HG03439 (cell line): ENCODE measurements at regions not wholly inside any gene's neighbourhood (a gene's known extent, or its start where the extent isn't known, plus 50 kb on each side); places are given as distances from the start of the nearest gene placed in this dataset.

Experiments
- ATAC-seq: cut with Tn5 transposase; IDR thresholded peaks from one replicate; pipeline ENCODE4 v1.9.1; 2021; ENCODE audit warnings: mild to moderate bottlenecking, moderate library complexity; ENCODE audit not compliant: unreplicated experiment

GRCh38 chr10:58969576-58969975 is 206.9 kb upstream of the PHYHIPL start:
- no peak for ATAC-seq

DNA sequence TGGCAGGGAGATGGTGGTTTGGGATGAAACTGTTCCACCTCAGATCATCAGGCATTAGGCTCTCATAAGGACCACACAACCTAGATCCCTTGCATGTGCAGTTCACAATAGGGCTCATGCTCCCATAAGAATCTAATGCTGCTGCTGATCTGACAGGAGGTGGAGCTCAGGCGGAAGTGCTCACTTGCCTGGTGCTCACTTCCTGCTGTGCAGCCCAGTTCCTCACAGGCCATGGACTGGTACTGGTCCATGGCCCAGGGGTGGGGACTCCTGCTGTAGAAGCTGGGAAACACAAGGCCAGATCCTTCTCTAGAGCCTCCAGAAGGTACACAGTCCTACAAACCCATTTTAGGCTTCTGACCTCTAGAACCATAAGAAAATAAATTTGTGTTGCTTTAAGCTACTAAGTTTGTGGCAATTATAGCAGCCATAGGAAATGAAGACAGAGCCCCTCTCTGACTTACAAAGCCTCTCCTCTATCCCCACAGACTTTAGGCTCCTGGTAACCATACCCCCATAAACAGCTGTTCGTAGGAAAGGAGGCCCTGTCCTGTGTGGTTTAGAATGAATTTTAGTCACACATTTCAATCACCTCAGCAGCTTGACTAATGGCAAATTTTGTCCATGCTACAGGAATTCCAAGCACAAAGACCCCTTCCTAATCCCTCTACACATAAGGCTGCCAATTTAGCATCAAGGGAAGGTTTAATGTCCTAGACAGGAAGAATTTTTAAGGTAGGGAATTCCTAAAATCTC is 206.1 kb upstream of the PHYHIPL start:
- no peak for ATAC-seq

DNA sequence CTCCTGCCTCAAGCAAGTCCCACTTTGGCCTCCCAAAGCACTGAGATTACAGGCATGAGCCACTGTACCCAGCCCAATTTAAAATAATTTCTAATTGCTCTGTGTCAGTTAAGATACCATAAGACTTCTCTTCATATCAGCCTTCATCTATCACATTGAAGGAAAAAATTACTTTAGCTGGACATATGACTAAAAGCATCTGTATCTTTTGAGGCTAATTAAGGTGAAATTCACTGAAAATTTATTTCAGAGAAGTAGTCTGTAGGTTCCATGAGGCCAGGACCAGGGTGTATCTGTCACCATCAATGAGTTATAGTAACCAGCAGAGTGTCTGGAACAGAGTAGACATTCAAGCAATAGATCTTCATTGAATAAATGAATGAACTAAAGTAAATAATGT is 205.2 kb upstream of the PHYHIPL start:
- no peak for ATAC-seq

- no peak for ATAC-seq
Observed at GRCh38 chr10:58971796-58972491, 204.5 kb upstream of the PHYHIPL start.

GRCh38 chr10:58972576-58973234 is 203.7 kb upstream of the PHYHIPL start:
- ATAC-seq: no peak

DNA sequence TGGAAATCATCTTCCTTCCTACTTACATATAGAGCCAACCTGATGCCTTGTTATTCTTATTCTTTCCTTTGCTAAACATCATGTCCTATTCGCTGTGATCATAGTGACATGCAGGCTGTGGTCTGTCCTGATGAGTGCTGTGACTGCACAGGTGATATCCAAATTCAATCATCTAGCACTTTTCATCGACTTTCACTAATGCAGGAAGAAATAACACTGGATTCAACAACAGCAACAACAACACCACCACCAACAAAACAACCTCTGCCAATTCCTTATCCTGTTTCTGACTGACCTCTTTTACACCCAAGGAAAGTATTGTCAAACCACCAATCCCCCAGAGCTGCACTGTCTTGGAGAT is 203.2 kb upstream of the PHYHIPL start:
- ATAC-seq: no peak

DNA sequence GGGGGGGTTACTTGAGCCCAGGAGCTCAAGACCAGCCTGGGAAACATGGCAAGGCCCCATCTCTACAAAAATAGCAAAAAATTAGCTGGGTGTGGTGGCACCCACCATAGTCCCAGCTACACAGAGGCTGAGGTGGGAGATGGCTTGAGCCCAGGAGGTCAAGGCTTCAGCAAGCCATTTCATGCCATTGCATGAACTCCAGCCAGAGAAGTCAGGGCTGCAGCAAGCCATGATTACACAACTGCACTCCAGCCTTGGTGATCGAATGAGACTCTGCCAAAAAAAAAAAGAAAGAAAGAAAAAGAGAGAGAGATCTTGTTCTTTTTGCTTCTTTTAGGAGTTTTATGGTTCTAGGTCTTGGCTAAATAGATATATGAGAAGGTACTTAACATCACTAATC is 200.2 kb upstream of the PHYHIPL start:
- ATAC-seq: no peak

GRCh38 chr10:58979711-58980110 is 196.7 kb upstream of the PHYHIPL start:
- no peak for ATAC-seq

GRCh38 chr10:58980826-58981415 is 195.5 kb upstream of the PHYHIPL start:
- no peak for ATAC-seq

DNA sequence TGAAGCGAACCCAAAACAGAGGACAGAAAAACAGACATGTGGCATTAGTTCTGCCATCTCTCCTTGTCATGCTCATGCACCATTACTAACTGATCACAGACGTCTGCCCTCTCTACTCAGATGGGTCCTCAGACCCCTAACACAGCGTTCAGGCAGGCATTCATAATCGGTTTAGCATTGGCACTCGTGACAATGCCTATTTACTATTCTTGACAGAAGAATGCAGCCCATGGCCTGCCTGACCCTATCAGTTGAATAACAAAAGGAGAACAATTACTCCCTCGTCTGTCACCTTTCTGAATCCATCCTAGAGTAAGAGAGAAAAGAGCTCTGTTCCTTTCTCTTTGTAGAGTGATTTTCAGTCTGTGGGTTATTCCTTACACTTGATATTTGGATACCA is 194.6 kb upstream of the PHYHIPL start:
- no peak for ATAC-seq

DNA sequence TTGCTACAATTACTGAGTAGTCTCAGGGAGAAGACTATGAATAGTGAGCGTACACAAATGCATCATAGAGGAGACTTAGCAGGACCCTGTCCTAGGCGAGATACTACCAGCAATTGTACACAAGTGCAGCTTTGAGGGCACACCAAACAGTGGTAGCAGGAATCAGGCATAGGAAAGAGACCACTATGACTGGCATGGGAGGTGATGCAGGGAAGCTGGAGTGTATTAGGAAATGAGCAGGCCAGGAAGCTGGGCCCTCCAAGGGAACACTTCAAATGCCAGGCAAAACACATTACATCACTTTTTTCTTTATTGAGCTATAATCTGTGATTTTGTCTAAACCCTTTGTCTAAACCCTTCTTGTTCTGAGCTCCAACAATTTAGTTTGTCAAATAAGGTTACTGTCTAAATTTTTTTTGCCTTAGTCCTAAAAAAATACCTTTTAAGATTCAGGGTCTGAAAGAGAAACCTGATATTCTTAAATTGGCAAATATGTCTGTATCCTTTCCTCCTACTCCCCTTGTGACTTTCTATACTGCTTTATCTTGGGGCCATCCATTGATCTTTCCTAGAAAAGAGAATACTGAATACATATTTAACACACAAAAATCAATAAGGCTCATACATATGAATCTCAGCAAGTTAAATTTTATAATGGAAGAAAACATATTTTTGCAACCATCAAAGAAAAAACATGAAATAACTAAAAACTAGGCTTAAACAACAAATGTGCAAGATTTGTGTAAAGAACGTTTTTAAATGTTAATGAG is 193.8 kb upstream of the PHYHIPL start:
- ATAC-seq: no peak

GRCh38 chr10:58985216-58985615 is 191.2 kb upstream of the PHYHIPL start:
- no peak for ATAC-seq

DNA sequence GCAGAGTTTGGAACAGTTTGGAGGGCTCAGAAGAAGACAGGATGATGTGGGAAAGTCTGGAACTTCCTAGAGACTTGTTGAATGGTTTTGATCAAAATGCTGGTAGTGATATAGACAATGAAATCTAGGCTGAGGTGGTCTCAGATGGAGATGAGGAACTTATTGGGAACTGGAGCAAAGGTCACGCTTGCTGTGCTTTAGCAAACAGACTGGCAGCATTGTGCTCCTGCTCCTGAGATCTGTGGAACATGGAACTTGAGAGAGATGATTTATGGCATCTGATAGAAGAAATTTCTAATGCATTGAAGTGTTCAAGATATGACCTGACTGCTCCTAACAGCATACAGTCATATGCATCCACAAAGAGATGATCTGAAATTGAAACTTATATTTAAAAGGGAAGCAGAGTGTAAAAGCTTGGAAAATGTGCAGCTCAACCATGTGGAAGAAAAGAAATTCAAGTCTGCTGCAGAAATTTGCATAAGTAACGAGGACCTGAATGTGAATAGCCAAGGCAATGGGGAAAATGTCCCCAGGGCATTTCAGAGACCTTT is 186.9 kb upstream of the PHYHIPL start:
- no peak for ATAC-seq

GRCh38 chr10:58990693-58991092 is 185.8 kb upstream of the PHYHIPL start:
- no peak for ATAC-seq

GRCh38 chr10:58991856-58992255 is 184.6 kb upstream of the PHYHIPL start:
- ATAC-seq: no peak

- ATAC-seq: no peak
Observed at GRCh38 chr10:58992830-58993460, 183.5 kb upstream of the PHYHIPL start.

DNA sequence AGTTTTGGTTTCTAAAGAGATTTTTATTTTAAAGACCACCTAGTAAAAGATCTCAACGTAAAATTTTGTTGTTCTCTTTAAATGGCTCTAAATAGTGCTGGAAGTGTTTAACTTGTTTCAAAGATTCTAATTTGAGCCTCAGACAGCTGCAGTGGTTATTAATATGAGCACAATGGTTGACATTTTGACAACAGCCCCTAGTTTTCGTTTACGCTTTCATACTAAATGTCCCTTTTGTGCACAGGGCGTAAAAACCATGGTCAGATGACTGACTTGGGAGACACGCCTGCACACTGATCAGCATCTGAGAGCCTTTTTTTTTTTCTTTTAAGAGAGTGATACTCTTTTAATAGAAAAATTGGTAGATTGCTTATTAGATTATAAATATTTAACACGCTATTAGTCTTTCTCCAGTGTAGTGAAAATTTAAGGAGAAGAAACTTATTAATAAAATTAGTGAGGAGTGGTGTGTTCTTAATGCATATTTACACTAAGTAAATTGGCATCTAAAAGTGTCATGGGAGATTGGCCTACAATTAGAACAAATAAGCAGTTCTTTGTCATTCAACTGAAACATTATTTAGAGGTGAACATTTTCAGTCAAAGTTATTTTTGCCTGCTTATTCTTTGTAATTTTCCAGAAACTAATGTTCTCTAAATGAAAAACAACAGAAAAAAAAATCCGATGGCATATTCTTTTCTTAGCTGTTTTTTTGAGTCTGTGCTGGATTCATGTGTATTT is 182.8 kb upstream of the PHYHIPL start:
- no peak for ATAC-seq

DNA sequence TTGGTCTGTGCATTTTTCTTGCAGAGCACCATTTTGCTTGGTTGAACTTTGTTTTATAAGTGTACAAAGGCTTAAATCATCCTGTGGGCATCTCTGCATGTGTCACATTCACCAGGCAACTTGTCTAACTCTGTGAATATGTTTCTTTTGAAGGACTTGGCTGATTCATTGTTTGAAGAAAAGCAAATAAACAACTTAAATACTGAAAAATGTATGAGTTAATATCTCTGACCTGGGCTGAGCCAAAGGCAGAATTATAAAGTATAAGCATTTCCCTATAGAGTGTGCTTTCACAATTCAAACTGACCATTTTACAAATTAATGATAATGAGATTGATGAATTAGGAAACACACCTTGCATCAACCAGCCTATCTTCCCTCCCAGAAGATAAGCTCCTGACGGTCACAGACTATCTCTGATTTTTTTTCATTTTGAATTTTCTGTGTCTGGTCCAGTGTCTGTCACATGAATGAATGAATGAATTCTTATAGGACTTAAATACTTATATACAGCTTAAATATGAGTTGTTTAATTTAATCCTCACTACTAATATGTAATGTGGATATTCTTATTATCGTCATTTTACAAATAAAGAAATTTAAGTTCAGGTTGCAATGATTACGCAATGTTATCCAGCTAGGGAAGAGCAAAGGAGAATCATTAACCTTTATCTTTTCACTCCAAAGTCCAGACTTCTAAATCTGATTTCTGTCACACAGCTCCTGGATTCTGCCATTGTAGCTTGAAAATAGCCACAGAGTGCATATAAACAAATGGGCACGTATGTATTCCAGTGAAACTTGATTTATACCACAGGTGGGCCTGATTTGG is 182.0 kb upstream of the PHYHIPL start:
- no peak for ATAC-seq
